H1 (cell line): ENCODE measurements at regions not wholly inside any gene's neighbourhood (a gene's known extent, or its start where the extent isn't known, plus 50 kb on each side); places are given as distances from the start of the nearest gene placed in this dataset.

Source experiments
- CBX8 ChIP-seq: fragments of 300-800, 300-1000 bp; sonication (generic); IDR thresholded peaks from 2 replicates; pipeline ENCODE4 v1.7.1; 2016; ENCODE audit warnings: low read depth, low read length, borderline replicate concordance
- CEBPB ChIP-seq: IDR thresholded peaks from 2 replicates; pipeline ENCODE4 v1.6.1; 2012; ENCODE audit warnings: low read depth, low read length
- HDAC6 ChIP-seq: IDR thresholded peaks from one replicate; pipeline ENCODE4 v1.7.1; 2012; ENCODE audit warnings: low read depth, mild to moderate bottlenecking, inconsistent platforms, low read length, moderate library complexity
- JUN ChIP-seq: IDR thresholded peaks from 2 replicates; pipeline ENCODE4 v1.6.1; 2011; ENCODE audit warnings: low read depth, mild to moderate bottlenecking, improper control_type of control experiment, low read length
- SAP30 ChIP-seq: fragments of 300-600 bp; sonication (generic); IDR thresholded peaks from 2 replicates; pipeline ENCODE4 v1.7.1; 2012; ENCODE audit warnings: low read length, moderate library complexity, mild to moderate bottlenecking, inconsistent platforms; ENCODE audit not compliant: insufficient read depth, insufficient replicate concordance

GRCh38 chr1:118429856-118430255 is 244.8 kb upstream of the SPAG17 start (continued):
- TF ChIP-seq HDAC6 = no peak
- no peak for TF ChIP-seq SAP30
- TF ChIP-seq CBX8 = no peak
- TF ChIP-seq JUN = no peak
- TF ChIP-seq CEBPB = no peak
